ACC112 (cell line): ENCODE measurements at regions not wholly inside any gene's neighbourhood (a gene's known extent, or its start where the extent isn't known, plus 50 kb on each side); places are given as distances from the start of the nearest gene placed in this dataset.
A peak's percentile ranks its signal among the peaks of the same experiment; 100 is the strongest.

ENCODE experiments used
- H2AFZ ChIP-seq: fragments of 200-600 bp; sonication (generic); one replicate; pipeline ENCODE4 v1.6.0; 2017; ENCODE audit warnings: antibody characterized with exemption, low read length; ENCODE audit not compliant: unreplicated experiment
- H3K27ac ChIP-seq: fragments of 200-600 bp; sonication (generic); 2 replicates; pipeline ENCODE4 v1.5.1; 2014; ENCODE audit warnings: low read depth, mild to moderate bottlenecking, antibody characterized with exemption, low read length, moderate library complexity
- H3K27me3 ChIP-seq: fragments of 200-600 bp; sonication (generic); 2 replicates; pipeline ENCODE4 v1.6.1; 2014; ENCODE audit warnings: mild to moderate bottlenecking, antibody characterized with exemption, low read length, moderate library complexity, mixed read lengths; ENCODE audit not compliant: insufficient read depth
- H3K36me3 ChIP-seq: fragments of 200-600 bp; sonication (generic); 2 replicates; pipeline ENCODE4 v1.6.1; 2016; ENCODE audit warnings: mild to moderate bottlenecking, antibody characterized with exemption, low read length, moderate library complexity, mixed read lengths; ENCODE audit not compliant: insufficient read depth
- H3K4me1 ChIP-seq: fragments of 200-600 bp; sonication (generic); one replicate; pipeline ENCODE4 v1.6.1; 2016; ENCODE audit warnings: low read length, mixed read lengths; ENCODE audit not compliant: insufficient read depth, unreplicated experiment, control insufficient read depth
- H3K4me3 ChIP-seq: fragments of 200-600 bp; sonication (generic); 2 replicates; pipeline ENCODE4 v1.5.1; 2014; ENCODE audit warnings: mild to moderate bottlenecking, low read depth, low read length
- H3K79me2 ChIP-seq: fragments of 200-600 bp; sonication (generic); one replicate; pipeline ENCODE4 v1.6.0; 2016; ENCODE audit warnings: low read length; ENCODE audit not compliant: control insufficient read depth, unreplicated experiment, insufficient read depth

- H3K4me3 ChIP-seq = no peak overlapping the region
- peaks cover 4% of the 10 kb centered on the region for H3K4me1 ChIP-seq
- H3K27me3 ChIP-seq = no peaks in the 10 kb centered on the region
- H3K36me3 ChIP-seq = no peaks in the 10 kb centered on the region
- H3K79me2 ChIP-seq = no peaks in the 10 kb centered on the region
- H3K27ac ChIP-seq = no peak overlapping the region
- no peak overlapping the region for H2AFZ ChIP-seq
Observed at GRCh38 chr2:217722883-217723472, 279.8 kb downstream of the TNS1 start.

DNA sequence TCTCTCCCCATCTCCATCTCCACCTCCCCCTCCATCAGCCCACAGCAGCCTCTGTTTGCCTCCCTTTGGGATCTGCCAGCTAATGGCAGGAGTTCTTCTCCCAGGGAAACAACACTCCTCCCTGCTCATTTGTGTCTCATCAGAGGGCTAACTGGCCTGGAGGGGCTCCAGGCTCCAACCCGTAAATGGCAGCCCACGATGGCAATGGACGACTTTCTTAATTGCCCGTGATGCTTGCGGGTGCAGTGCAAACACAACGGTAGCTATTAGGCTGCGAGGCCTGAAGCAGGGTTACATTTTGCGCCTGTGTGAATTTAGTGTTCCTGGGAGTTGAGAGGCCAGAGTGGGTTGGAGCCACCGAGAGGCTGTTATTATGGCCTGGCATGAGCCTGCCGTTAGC, 285.1 kb downstream of the TNS1 start:
- Histone ChIP-seq H3K79me2 (no peaks in the 10 kb centered on the region), H3K4me1 (peaks cover 15% of the 10 kb centered on the region), H3K27ac (no peak overlapping the region), H3K27me3 (no peaks in the 10 kb centered on the region), H2AFZ (no peak overlapping the region), H3K36me3 (no peaks in the 10 kb centered on the region), H3K4me3 (no peak overlapping the region)

GRCh38 chr2:217715484-217715883, 287.3 kb downstream of the TNS1 start:
- H3K79me2 ChIP-seq = no peaks in the 10 kb centered on the region
- H3K27ac ChIP-seq = no peak overlapping the region
- H2AFZ ChIP-seq = no peak overlapping the region
- no peaks in the 10 kb centered on the region for H3K36me3 ChIP-seq
- no peak overlapping the region for H3K4me3 ChIP-seq
- no peaks in the 10 kb centered on the region for H3K27me3 ChIP-seq
- peaks cover 15% of the 10 kb centered on the region for H3K4me1 ChIP-seq

- H2AFZ ChIP-seq = no peak overlapping the region
- no peak overlapping the region for H3K27ac ChIP-seq
- no peak overlapping the region for H3K4me3 ChIP-seq
- H3K27me3 ChIP-seq = no peaks in the 10 kb centered on the region
- peaks cover 19% of the 10 kb centered on the region for H3K4me1 ChIP-seq
- no peaks in the 10 kb centered on the region for H3K79me2 ChIP-seq
- no peaks in the 10 kb centered on the region for H3K36me3 ChIP-seq
Observed at GRCh38 chr2:217714287-217714751, 288.5 kb downstream of the TNS1 start.

- Histone ChIP-seq H3K4me1 (peaks cover 19% of the 10 kb centered on the region), H3K79me2 (no peaks in the 10 kb centered on the region), H3K36me3 (no peaks in the 10 kb centered on the region), H2AFZ (no peak overlapping the region), H3K4me3 (no peak overlapping the region), H3K27me3 (no peaks in the 10 kb centered on the region), H3K27ac (no peak overlapping the region)
Observed at GRCh38 chr2:217713395-217714286, 289.2 kb downstream of the TNS1 start.

GRCh38 chr2:217712431-217712830, 290.4 kb downstream of the TNS1 start:
- H3K4me3 ChIP-seq = no peak overlapping the region
- H3K36me3 ChIP-seq = no peaks in the 10 kb centered on the region
- H2AFZ ChIP-seq = no peak overlapping the region

DNA sequence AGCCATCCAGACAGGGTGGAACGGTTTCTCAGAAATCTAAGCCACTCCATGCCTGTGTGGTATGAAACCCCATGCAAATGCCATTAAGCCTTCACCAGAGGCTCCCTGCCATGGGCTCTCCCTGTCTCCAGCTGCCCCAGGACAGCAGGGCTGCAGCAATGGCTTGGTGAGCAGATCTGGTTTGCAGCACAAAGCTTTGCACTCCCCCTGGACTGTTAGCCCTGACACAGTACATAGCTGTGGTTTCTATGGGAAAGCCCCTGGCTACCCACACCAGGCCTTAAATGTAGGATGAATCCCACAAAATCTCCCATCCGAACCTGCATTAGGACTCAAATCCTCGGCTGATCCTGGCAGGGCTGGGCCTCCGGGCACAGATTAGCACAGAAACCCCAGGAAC, 291.6 kb downstream of the TNS1 start:
- Histone ChIP-seq H3K4me3 (no peak overlapping the region), H3K79me2 (no peaks in the 10 kb centered on the region), H2AFZ (no peak overlapping the region), H3K4me1 (peaks cover 31% of the 10 kb centered on the region), H3K27ac (no peak overlapping the region), H3K36me3 (no peaks in the 10 kb centered on the region), H3K27me3 (no peaks in the 10 kb centered on the region)

More at GRCh38 chr2:217712431-217712830, 290.4 kb downstream of the TNS1 start:
- peaks cover 21% of the 10 kb centered on the region for H3K4me1 ChIP-seq
- no peaks in the 10 kb centered on the region for H3K27me3 ChIP-seq
- H3K27ac ChIP-seq = no peak overlapping the region
- H3K79me2 ChIP-seq = no peaks in the 10 kb centered on the region

DNA sequence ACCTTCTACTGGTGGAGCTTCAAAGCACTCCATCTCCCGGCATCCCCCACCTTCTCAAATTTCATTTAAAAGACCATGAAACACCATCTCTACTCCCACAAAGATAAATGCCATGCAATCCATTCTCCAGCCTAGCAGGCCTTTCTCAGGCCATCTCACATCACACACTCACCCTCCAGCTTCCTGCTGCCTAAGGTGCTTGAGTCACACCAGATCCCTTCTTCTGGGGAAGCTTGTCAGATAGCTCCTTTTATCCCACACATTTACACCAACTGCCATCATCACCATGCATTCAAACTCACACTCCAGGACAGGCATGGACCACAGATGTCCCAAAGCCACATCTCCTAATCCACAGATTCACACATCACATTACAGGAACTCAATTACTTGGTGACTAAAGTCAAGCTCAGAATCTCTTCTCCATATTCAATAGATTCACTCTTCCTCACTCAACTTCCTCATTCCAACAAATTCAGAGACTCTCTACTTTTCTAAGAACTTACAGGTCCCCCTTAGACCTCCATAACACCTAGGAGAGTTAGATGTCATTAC, 292.5 kb downstream of the TNS1 start:
- no peaks in the 10 kb centered on the region for H3K79me2 ChIP-seq

GRCh38 chr2:217709478-217710210, 293.2 kb downstream of the TNS1 start:
- Histone ChIP-seq H3K27me3 (no peaks in the 10 kb centered on the region), H3K79me2 (no peaks in the 10 kb centered on the region), H3K27ac (no peak overlapping the region), H3K4me3 (no peak overlapping the region), H3K4me1 (peaks cover 29% of the 10 kb centered on the region), H3K36me3 (no peaks in the 10 kb centered on the region), H2AFZ (no peak overlapping the region)

More for the DNA sequence above, 292.5 kb downstream of the TNS1 start:
- no peak overlapping the region for H3K4me3 ChIP-seq
- no peak overlapping the region for H3K27ac ChIP-seq
- no peaks in the 10 kb centered on the region for H3K27me3 ChIP-seq
- no peaks in the 10 kb centered on the region for H3K36me3 ChIP-seq
- H3K4me1 ChIP-seq = peaks cover 31% of the 10 kb centered on the region
- H2AFZ ChIP-seq = no peak overlapping the region

GRCh38 chr2:217707131-217707611, 295.6 kb downstream of the TNS1 start:
- no peaks in the 10 kb centered on the region for H3K27me3 ChIP-seq
- no peak overlapping the region for H3K4me3 ChIP-seq
- peak overlapping the region; percentile 10; the same call in 1 of the 2 replicates for H3K27ac ChIP-seq
- H3K79me2 ChIP-seq = no peaks in the 10 kb centered on the region
- peaks cover 15% of the 10 kb centered on the region for H3K4me1 ChIP-seq
- H2AFZ ChIP-seq = peak overlapping the region; percentile 62
- no peaks in the 10 kb centered on the region for H3K36me3 ChIP-seq
